ENCODE measurements at regions not wholly inside any gene's neighbourhood (a gene's known extent, or its start where the extent isn't known, plus 50 kb on each side); places are given as distances from the start of the nearest gene placed in this dataset.

- H3K27me3 Mint-ChIP-seq: no peaks in the 10 kb centered on the region
- H3K36me3 Mint-ChIP-seq: no peaks in the 10 kb centered on the region
- peaks cover 0 to 3% of the 10 kb centered on the region in 2 experiments for H3K4me1 ChIP-seq (ENCODE audit: control insufficient read depth in 1 of 2, extremely low read depth in 1 of 2, insufficient read depth in 2 of 2, low read length in 2 of 2)
- DNase-seq: no peak
- no peak for ATAC-seq (replicated peaks in 1 of 4)
- H3K4me3 Mint-ChIP-seq: no peak overlapping the region
- H3K27ac Mint-ChIP-seq: no peak overlapping the region
- POLR2A ChIA-PET: no interaction called here
- no peak overlapping the region for H3K4me3 ChIP-seq (ENCODE audit: control insufficient read depth in 1 of 2, extremely low read depth in 1 of 2, low read length in 1 of 2)
- H3K9me3 ChIP-seq: no peaks in the 10 kb centered on the region
- H3K36me3 ChIP-seq (ENCODE audit: control insufficient read depth in 2 of 2, extremely low read depth in 1 of 2, insufficient read depth in 1 of 2, low read length in 1 of 2): no peaks in the 10 kb centered on the region
- CTCF ChIA-PET: interaction anchor here (0.7 to 1.7 kb wide), 3 partner anchors 18 to 258 kb away, joined by 3 to 5 read pairs (median 3); no protein-coding TSS in a partner anchor
- H3K27me3 ChIP-seq (replicated peaks in 1 of 2; ENCODE audit: control insufficient read depth in 2 of 2, extremely low read depth in 1 of 2, insufficient read depth in 2 of 2, low read length in 1 of 2): no peaks in the 10 kb centered on the region
- H3K27ac ChIP-seq (ENCODE audit: low read length): no peak overlapping the region
- H3K4me1 Mint-ChIP-seq: peaks cover 5 to 8% (median 6%) of the 10 kb centered on the region in 3 donors
- no CpG with 5 or more reads among the region's 1 CpG for WGBS (ENCODE audit: insufficient coverage)
- no peaks in the 10 kb centered on the region for H3K9me3 Mint-ChIP-seq
These were observed 114.8 kb downstream of the MAB21L3 start for GRCh38 chr1:116226017-116226416.

- POLR2A ChIA-PET: no interaction called here
These were observed 117.3 kb downstream of the MAB21L3 start for GRCh38 chr1:116228511-116228910.

GRCh38 chr1:116230712-116231111 is 119.5 kb downstream of the MAB21L3 start:
- ATAC-seq (replicated peaks in 1 of 4): no peak
- no peak for DNase-seq
- Mint-ChIP-seq H3K27ac (peak overlapping the region in 1 of 2 donors; percentile 42), H3K27me3 (no peaks in the 10 kb centered on the region), H3K4me1 (peaks cover 16 to 20% (median 18%) of the 10 kb centered on the region in 3 donors), H3K36me3 (no peaks in the 10 kb centered on the region), H3K4me3 (no peak overlapping the region), H3K9me3 (no peaks in the 10 kb centered on the region)
- Histone ChIP-seq H3K27me3 (replicated peaks in 1 of 2; ENCODE audit: control insufficient read depth in 2 of 2, extremely low read depth in 1 of 2, insufficient read depth in 2 of 2, low read length in 1 of 2) (no peaks in the 10 kb centered on the region), H3K9me3 (no peaks in the 10 kb centered on the region), H3K4me3 (ENCODE audit: control insufficient read depth in 1 of 2, extremely low read depth in 1 of 2, low read length in 1 of 2) (no peak overlapping the region), H3K36me3 (ENCODE audit: control insufficient read depth in 2 of 2, extremely low read depth in 1 of 2, insufficient read depth in 1 of 2, low read length in 1 of 2) (no peaks in the 10 kb centered on the region), H3K4me1 (ENCODE audit: control insufficient read depth in 1 of 2, extremely low read depth in 1 of 2, insufficient read depth in 2 of 2, low read length in 2 of 2) (peaks cover 2 to 11% of the 10 kb centered on the region in 2 experiments), H3K27ac (ENCODE audit: low read length) (no peak overlapping the region)
- CTCF ChIA-PET: interaction anchor here (0.7 to 7.1 kb wide), 3 partner anchors 254 to 494 kb away, joined by 3 to 43 read pairs (median 12); no protein-coding TSS in a partner anchor
- POLR2A ChIA-PET: no interaction called here
- no CpG with 5 or more reads among the region's 1 CpG for WGBS (ENCODE audit: insufficient coverage)

More at GRCh38 chr1:116228511-116228910, 117.3 kb downstream of the MAB21L3 start:
- no peaks in the 10 kb centered on the region for H3K9me3 ChIP-seq
- no peaks in the 10 kb centered on the region for H3K36me3 ChIP-seq (ENCODE audit: control insufficient read depth in 2 of 2, extremely low read depth in 1 of 2, insufficient read depth in 1 of 2, low read length in 1 of 2)
- Mint-ChIP-seq H3K27ac (no peak overlapping the region), H3K27me3 (no peaks in the 10 kb centered on the region), H3K36me3 (no peaks in the 10 kb centered on the region), H3K4me3 (no peak overlapping the region), H3K9me3 (no peaks in the 10 kb centered on the region), H3K4me1 (peaks cover 13 to 16% (median 15%) of the 10 kb centered on the region in 3 donors)
- peaks cover 2 to 10% of the 10 kb centered on the region in 2 experiments for H3K4me1 ChIP-seq (ENCODE audit: control insufficient read depth in 1 of 2, extremely low read depth in 1 of 2, insufficient read depth in 2 of 2, low read length in 2 of 2)
- ATAC-seq (replicated peaks in 1 of 4) (no peak), DNase-seq (no peak)
- WGBS (ENCODE audit: insufficient coverage): no CpG with 5 or more reads among the region's 2 CpGs
- H3K27me3 ChIP-seq (replicated peaks in 1 of 2; ENCODE audit: control insufficient read depth in 2 of 2, extremely low read depth in 1 of 2, insufficient read depth in 2 of 2, low read length in 1 of 2): no peaks in the 10 kb centered on the region
- no peak overlapping the region for H3K27ac ChIP-seq (ENCODE audit: low read length)
- H3K4me3 ChIP-seq (ENCODE audit: control insufficient read depth in 1 of 2, extremely low read depth in 1 of 2, low read length in 1 of 2): no peak overlapping the region
- CTCF ChIA-PET: interaction anchor here (0.9 to 1.1 kb wide), 2 partner anchors 22 to 259 kb away, joined by 3 to 4 read pairs; no protein-coding TSS in a partner anchor

- ATAC-seq (replicated peaks in 1 of 4) (no peak), DNase-seq (no peak)
- CTCF ChIA-PET: interaction anchor here (0.5 to 7.1 kb wide), 5 partner anchors 78 to 254 kb away, joined by 3 to 43 read pairs (median 7); no protein-coding TSS in a partner anchor
- Mint-ChIP-seq H3K4me3 (no peak overlapping the region), H3K27me3 (no peaks in the 10 kb centered on the region), H3K27ac (peak overlapping the region in 1 of 2 donors; percentile 36), H3K9me3 (no peaks in the 10 kb centered on the region), H3K36me3 (no peaks in the 10 kb centered on the region), H3K4me1 (peaks cover 16 to 20% (median 18%) of the 10 kb centered on the region in 3 donors)
- Histone ChIP-seq H3K9me3 (no peaks in the 10 kb centered on the region), H3K27ac (ENCODE audit: low read length) (no peak overlapping the region), H3K4me3 (ENCODE audit: control insufficient read depth in 1 of 2, extremely low read depth in 1 of 2, low read length in 1 of 2) (no peak overlapping the region), H3K4me1 (ENCODE audit: control insufficient read depth in 1 of 2, extremely low read depth in 1 of 2, insufficient read depth in 2 of 2, low read length in 2 of 2) (peaks cover 2 to 11% of the 10 kb centered on the region in 2 experiments), H3K27me3 (replicated peaks in 1 of 2; ENCODE audit: control insufficient read depth in 2 of 2, extremely low read depth in 1 of 2, insufficient read depth in 2 of 2, low read length in 1 of 2) (no peaks in the 10 kb centered on the region), H3K36me3 (ENCODE audit: control insufficient read depth in 2 of 2, extremely low read depth in 1 of 2, insufficient read depth in 1 of 2, low read length in 1 of 2) (no peaks in the 10 kb centered on the region)
- WGBS (ENCODE audit: insufficient coverage): no CpG with 5 or more reads among the region's 2 CpGs
- POLR2A ChIA-PET: interaction anchor here in 1 of 2 donors (0.6 kb wide), 1 partner anchor 273 kb away, joined by 6 read pairs; no protein-coding TSS in a partner anchor
These were observed 120.6 kb downstream of the MAB21L3 start for GRCh38 chr1:116231752-116232151.

- Mint-ChIP-seq H3K27me3 (no peaks in the 10 kb centered on the region), H3K36me3 (no peaks in the 10 kb centered on the region), H3K4me3 (peak overlapping the region in 1 of 3 donors; percentile 19), H3K4me1 (peaks cover 16 to 23% (median 20%) of the 10 kb centered on the region in 3 donors), H3K9me3 (no peaks in the 10 kb centered on the region), H3K27ac (peak overlapping the region; percentile 50 to 78)
- Histone ChIP-seq H3K9me3 (no peaks in the 10 kb centered on the region), H3K27ac (ENCODE audit: low read length) (no peak overlapping the region), H3K4me1 (ENCODE audit: control insufficient read depth in 1 of 2, extremely low read depth in 1 of 2, insufficient read depth in 2 of 2, low read length in 2 of 2) (peaks cover 2 to 11% of the 10 kb centered on the region in 2 experiments), H3K4me3 (ENCODE audit: control insufficient read depth in 1 of 2, extremely low read depth in 1 of 2, low read length in 1 of 2) (no peak overlapping the region), H3K36me3 (ENCODE audit: control insufficient read depth in 2 of 2, extremely low read depth in 1 of 2, insufficient read depth in 1 of 2, low read length in 1 of 2) (no peaks in the 10 kb centered on the region), H3K27me3 (replicated peaks in 1 of 2; ENCODE audit: control insufficient read depth in 2 of 2, extremely low read depth in 1 of 2, insufficient read depth in 2 of 2, low read length in 1 of 2) (no peaks in the 10 kb centered on the region)
- POLR2A ChIA-PET: no interaction called here
- DNase-seq (peak in 30 of 35 experiments; percentile 5 to 63 (median 16)), ATAC-seq (replicated peaks in 1 of 4) (peak; percentile 82 to 94 (median 92))
- WGBS (ENCODE audit: insufficient coverage): 24% methylated on average over 2 of the region's 2 CpGs
- CTCF ChIA-PET: interaction anchor here (0.6 to 7.1 kb wide), 6 partner anchors 92 to 252 kb away, joined by 3 to 43 read pairs (median 4); no protein-coding TSS in a partner anchor
These were observed 121.9 kb downstream of the MAB21L3 start for GRCh38 chr1:116232989-116233514.

GRCh38 chr1:116234429-116234828 is 123.2 kb downstream of the MAB21L3 start:
- DNase-seq (no peak), ATAC-seq (replicated peaks in 1 of 4) (no peak)
- ChIA-PET CTCF (interaction anchor here (0.6 to 7.1 kb wide), 3 partner anchors 250 to 618 kb away, joined by 3 to 43 read pairs (median 17); no protein-coding TSS in a partner anchor), POLR2A (no interaction called here)
- Mint-ChIP-seq H3K27ac (no peak overlapping the region), H3K27me3 (no peaks in the 10 kb centered on the region), H3K36me3 (no peaks in the 10 kb centered on the region), H3K4me3 (no peak overlapping the region), H3K4me1 (peaks cover 16 to 23% (median 20%) of the 10 kb centered on the region in 3 donors), H3K9me3 (no peaks in the 10 kb centered on the region)
- Histone ChIP-seq H3K36me3 (ENCODE audit: control insufficient read depth in 2 of 2, extremely low read depth in 1 of 2, insufficient read depth in 1 of 2, low read length in 1 of 2) (no peaks in the 10 kb centered on the region), H3K9me3 (no peaks in the 10 kb centered on the region), H3K4me3 (ENCODE audit: control insufficient read depth in 1 of 2, extremely low read depth in 1 of 2, low read length in 1 of 2) (no peak overlapping the region), H3K27ac (ENCODE audit: low read length) (no peak overlapping the region), H3K4me1 (ENCODE audit: control insufficient read depth in 1 of 2, extremely low read depth in 1 of 2, insufficient read depth in 2 of 2, low read length in 2 of 2) (peaks cover 2 to 11% of the 10 kb centered on the region in 2 experiments), H3K27me3 (replicated peaks in 1 of 2; ENCODE audit: control insufficient read depth in 2 of 2, extremely low read depth in 1 of 2, insufficient read depth in 2 of 2, low read length in 1 of 2) (no peaks in the 10 kb centered on the region)
- WGBS (ENCODE audit: insufficient coverage): 95% methylated on average over 4 of the region's 5 CpGs
